Endothelial cell of umbilical vein (primary cell): ENCODE measurements at regions not wholly inside any gene's neighbourhood (a gene's known extent, or its start where the extent isn't known, plus 50 kb on each side); places are given as distances from the start of the nearest gene placed in this dataset.

ENCODE experiments used
- BruUV-seq: library from RNA; stranded (reverse); fragments of 400-500 nt; replicated peaks from 2 replicates; lab custom pipeline; 2021; lab: Mats Ljungman, UMichigan
- CTCF ChIA-PET: fragments of 300-600, 350-600 bp; sonication (Branson Sonifier 250); formaldehyde crosslinking; loops from one replicate; lab custom pipeline; 2021; ENCODE audit warnings: antibody characterized with exemption, inconsistent platforms; lab: Charles Lee
- POLR2A ChIA-PET: fragments of 300-600, 350-600 bp; sonication (Branson Sonifier 250); formaldehyde crosslinking; loops from one replicate; lab custom pipeline; 2021; ENCODE audit warnings: antibody characterized with exemption, inconsistent platforms; lab: Charles Lee
- DNase-seq: peaks from one replicate; pipeline ENCODE4 v3.0.0-alpha.2; 2011; ENCODE audit warnings: low read depth, low spot score
- FAIRE-seq: peaks from 2 replicates; lab custom pipeline; 2011; peaks lifted over from hg19 to GRCh38; lab: Jason Lieb, UNC
- H2AFZ ChIP-seq: 2 replicates; pipeline ENCODE4 v1.6.0; 2012; ENCODE audit warnings: low read depth, low read length, control low read depth, inconsistent platforms
- H3K27ac ChIP-seq: 2 replicates; pipeline ENCODE4 v1.5.1; 2011; ENCODE audit warnings: low read depth, mild to moderate bottlenecking, control low read depth, low read length, moderate library complexity; ENCODE audit not compliant: insufficient read depth
- H3K27me3 ChIP-seq, 2 experiments: 2 replicates each; pipeline versions ENCODE4 v1.6.0 to v1.6.1; 2011; ENCODE audit warnings: low read length in 2 of 2, mixed read lengths in 1 of 2; ENCODE audit not compliant: control insufficient read depth in 2 of 2, insufficient read depth in 2 of 2
- H3K36me3 ChIP-seq, 2 experiments: 2 replicates in 1 of 2; 3 replicates in 1 of 2; pipeline ENCODE4 v1.5.1; 2011; ENCODE audit warnings: low read length in 2 of 2, mild to moderate bottlenecking in 1 of 2, moderate library complexity in 1 of 2; ENCODE audit not compliant: control insufficient read depth in 2 of 2, insufficient read depth in 2 of 2; ENCODE audit errors: extremely low read depth in 1 of 2
- H3K4me1 ChIP-seq: 3 replicates; pipeline ENCODE4 v1.5.1; 2011; ENCODE audit warnings: mild to moderate bottlenecking, low read length; ENCODE audit not compliant: control insufficient read depth, insufficient read depth; ENCODE audit errors: extremely low read depth
- H3K4me2 ChIP-seq: 2 replicates; pipeline ENCODE4 v1.6.1; 2011; ENCODE audit warnings: low read length, control low read depth, mixed read lengths; ENCODE audit not compliant: insufficient read depth
- H3K4me3 ChIP-seq, 3 experiments: fragments of 200-600 bp in 1 of 3; sonication (generic), shearing (Covaris generic) in 1 of 3; replicated peaks in 1 of 3; 2 replicates each; pipeline ENCODE4 v1.5.1; 2011 to 2016; ENCODE audit warnings: control low read depth in 3 of 3, low read length in 3 of 3, mild to moderate bottlenecking in 2 of 3, inconsistent platforms in 1 of 3, low read depth in 1 of 3, moderate library complexity in 1 of 3; ENCODE audit not compliant: insufficient read depth in 1 of 3
- H3K79me2 ChIP-seq: 2 replicates; pipeline ENCODE4 v1.6.0; 2012; ENCODE audit warnings: low read length, inconsistent platforms; ENCODE audit not compliant: control insufficient read depth, insufficient read depth
- H3K9ac ChIP-seq: replicated peaks from 2 replicates; pipeline ENCODE3; 2011; ENCODE audit warnings: low read length, control low read depth; ENCODE audit not compliant: insufficient read depth; ENCODE audit errors: extremely low read depth
- H3K9me1 ChIP-seq: replicated peaks from 3 replicates; pipeline ENCODE4 v1.6.0; 2011; ENCODE audit warnings: mild to moderate bottlenecking, low read length; ENCODE audit not compliant: control insufficient read depth, insufficient read depth; ENCODE audit errors: extremely low read depth
- H3K9me3 ChIP-seq: replicated peaks from 2 replicates; pipeline ENCODE4 v1.5.1; 2012; ENCODE audit warnings: low read length, inconsistent platforms; ENCODE audit not compliant: control insufficient read depth, insufficient read depth
- H4K20me1 ChIP-seq: replicated peaks from 2 replicates; pipeline ENCODE3; 2011; ENCODE audit warnings: mild to moderate bottlenecking, low read length; ENCODE audit not compliant: control insufficient read depth, insufficient read depth; ENCODE audit errors: extremely low read depth
- CTCF ChIP-seq, 2 donors: IDR thresholded peaks; 1 replicate in 1 of 2; 2 replicates in 1 of 2; pipeline ENCODE4 v1.5.1; 2011; ENCODE audit warnings: low read length in 2 of 2, mild to moderate bottlenecking in 2 of 2, moderate library complexity in 2 of 2, control low read depth in 1 of 2, inconsistent platforms in 1 of 2, low read depth in 1 of 2; ENCODE audit not compliant: insufficient read depth in 1 of 2; ENCODE audit errors: extremely low read depth in 1 of 2
- EZH2 ChIP-seq: IDR thresholded peaks from 2 replicates; pipeline ENCODE4 v1.6.1; 2012; ENCODE audit warnings: borderline replicate concordance, low read depth, mild to moderate bottlenecking, moderate library complexity, low read length, inconsistent platforms; ENCODE audit not compliant: severe bottlenecking
- FOS ChIP-seq: IDR thresholded peaks from 2 replicates; pipeline ENCODE4 v1.6.1; 2011; ENCODE audit warnings: mild to moderate bottlenecking, low read length, moderate library complexity, borderline replicate concordance; ENCODE audit not compliant: insufficient read depth
- GATA2 ChIP-seq: IDR thresholded peaks from 2 replicates; pipeline ENCODE4 v1.7.0; 2011; ENCODE audit warnings: low read depth, mild to moderate bottlenecking, moderate library complexity, mixed read lengths, low read length; ENCODE audit not compliant: insufficient read length, insufficient read depth
- JUN ChIP-seq: IDR thresholded peaks from 2 replicates; pipeline ENCODE4 v1.6.1; 2011; ENCODE audit warnings: borderline replicate concordance, low read depth; ENCODE audit not compliant: insufficient read length, insufficient read depth
- MAX ChIP-seq: IDR thresholded peaks from 2 replicates; pipeline ENCODE4 v1.6.1; 2011; ENCODE audit not compliant: insufficient read depth, insufficient read length
- MYC ChIP-seq: IDR thresholded peaks from one replicate; pipeline ENCODE4 v1.6.1; 2011; ENCODE audit warnings: mild to moderate bottlenecking, low read depth, low read length
- POLR2A ChIP-seq: IDR thresholded peaks from 2 replicates; pipeline ENCODE4 v1.6.1; 2012; ENCODE audit warnings: low read depth, mild to moderate bottlenecking, control low read depth, low read length
- POLR2AphosphoS5 ChIP-seq: IDR thresholded peaks from 2 replicates; pipeline ENCODE4 v1.6.1; 2012; ENCODE audit warnings: low read depth, mild to moderate bottlenecking, control low read depth, low read length, moderate library complexity; ENCODE audit not compliant: insufficient read depth
- dilution Hi-C: fragments of 300-500 bp; cut with MboI; formaldehyde crosslinking; loops from one replicate; pipeline ENCODE4 v1.15.0; 2019; ENCODE audit warnings: low sequenced_read_pairs; ENCODE audit not compliant: extremely low pct_ligation_motif_present
- intact Hi-C: fragments of 100-400 bp; cut with micrococcal nuclease; formaldehyde crosslinking; loops from one replicate; pipeline ENCODE4 v1.10.0; 2022

- POLR2A ChIA-PET = no interaction called here
- dilution Hi-C loops = no loop called here
Observed at GRCh38 chr21:17081193-17081592, 431.6 kb upstream of the CXADR start.

More at GRCh38 chr21:17081193-17081592, 431.6 kb upstream of the CXADR start:
- H3K9me3 ChIP-seq = no peaks in the 10 kb centered on the region
- no TSS peak for BruUV-seq
- H3K4me1 ChIP-seq = no peaks in the 10 kb centered on the region
- CTCF ChIA-PET = no interaction called here
- no peaks in the 10 kb centered on the region for H3K36me3 ChIP-seq
- no peak overlapping the region for H2AFZ ChIP-seq
- H4K20me1 ChIP-seq = no peaks in the 10 kb centered on the region
- H3K79me2 ChIP-seq = no peaks in the 10 kb centered on the region
- H3K27ac ChIP-seq = no peak overlapping the region
- H3K9me1 ChIP-seq = no peaks in the 10 kb centered on the region
- intact Hi-C loops = no loop called here
- no peak overlapping the region for H3K4me3 ChIP-seq
- H3K27me3 ChIP-seq = no peaks in the 10 kb centered on the region
- FAIRE-seq (no peak), DNase-seq (no peak)
- H3K4me2 ChIP-seq = no peak overlapping the region
- TF ChIP-seq EZH2 = no peak
- no peak for TF ChIP-seq MYC
- TF ChIP-seq GATA2 = no peak
- TF ChIP-seq FOS = no peak
- no peak for TF ChIP-seq JUN
- no peak for TF ChIP-seq MAX
- TF ChIP-seq CTCF (IDR thresholded peaks at IDR 0.05; ENCODE audit: extremely low read depth in 1 of 2, insufficient read depth in 1 of 2, low read depth in 1 of 2, low read length in 2 of 2) = no peak
- TF ChIP-seq POLR2AphosphoS5 = no peak
- no peak for TF ChIP-seq POLR2A
- H3K9ac ChIP-seq = no peak overlapping the region
